SK-N-MC (cell line): ENCODE measurements at regions not wholly inside any gene's neighbourhood (a gene's known extent, or its start where the extent isn't known, plus 50 kb on each side); places are given as distances from the start of the nearest gene placed in this dataset.

Source experiments
- EZH2 ChIP-seq: fragments of 200-600 bp; sonication (generic); IDR thresholded peaks from one replicate; pipeline ENCODE4 v1.6.1; 2017; ENCODE audit warnings: antibody characterized with exemption
- FOXP2 ChIP-seq: optimal IDR thresholded peaks from 2 replicates; pipeline ENCODE3; 2011; ENCODE audit warnings: mild to moderate bottlenecking, moderate library complexity; ENCODE audit not compliant: insufficient read depth; ENCODE audit errors: extremely low read length, control extremely low read depth
- POLR2AphosphoS5 ChIP-seq: IDR thresholded peaks from 2 replicates; pipeline ENCODE4 v1.6.1; 2012; ENCODE audit warnings: mild to moderate bottlenecking, low read depth, low read length, borderline replicate concordance

- TF ChIP-seq POLR2AphosphoS5, result no peak
- no peak for TF ChIP-seq EZH2
- TF ChIP-seq FOXP2, result no peak
Measured at GRCh38 chr2:8406271-8406670, 275.6 kb upstream of the ID2 start.
